Fibroblast of lung (primary cell): ENCODE measurements at regions not wholly inside any gene's neighbourhood (a gene's known extent, or its start where the extent isn't known, plus 50 kb on each side); places are given as distances from the start of the nearest gene placed in this dataset.

Source experiments
- DNase-seq, 2 donors: peaks; one replicate each; pipeline versions ENCODE4 v3.0.0 to v3.0.0-alpha.2; 2010; ENCODE audit warnings: low read depth in 2 of 2
- H2AFZ ChIP-seq: 2 replicates; pipeline ENCODE4 v1.5.1; 2012; ENCODE audit warnings: low read length, control low read depth, inconsistent platforms
- H3K27ac ChIP-seq: 2 replicates; pipeline ENCODE4 v1.5.1; 2011; ENCODE audit warnings: low read length, control low read depth; ENCODE audit not compliant: insufficient read depth
- H3K27me3 ChIP-seq: 2 replicates; pipeline ENCODE4 v1.5.1; 2011; ENCODE audit warnings: mild to moderate bottlenecking, low read length; ENCODE audit not compliant: control insufficient read depth, insufficient read depth
- H3K36me3 ChIP-seq: 2 replicates; pipeline ENCODE4 v1.5.1; 2011; ENCODE audit warnings: low read length; ENCODE audit not compliant: control insufficient read depth, insufficient read depth
- H3K4me1 ChIP-seq: 2 replicates; pipeline ENCODE4 v1.5.1; 2011; ENCODE audit warnings: low read length; ENCODE audit not compliant: control insufficient read depth, insufficient read depth; ENCODE audit errors: extremely low read depth
- H3K4me2 ChIP-seq: 2 replicates; pipeline ENCODE4 v1.5.1; 2011; ENCODE audit warnings: low read length, control low read depth; ENCODE audit not compliant: insufficient read depth; ENCODE audit errors: extremely low read depth
- H3K4me3 ChIP-seq, 4 experiments: fragments of 200-600 bp in 1 of 4; sonication (generic) in 1 of 4; replicated peaks in 1 of 4; 2 replicates each; pipeline ENCODE4 v1.5.1; 2011 to 2016; ENCODE audit warnings: low read length in 4 of 4, low read depth in 3 of 4, mild to moderate bottlenecking in 3 of 4, control low read depth in 2 of 4, inconsistent platforms in 1 of 4, mixed read lengths in 1 of 4; ENCODE audit not compliant: insufficient read depth in 1 of 4; ENCODE audit errors: control extremely low read depth in 1 of 4
- H3K79me2 ChIP-seq: 2 replicates; pipeline ENCODE4 v1.5.1; 2012; ENCODE audit warnings: mild to moderate bottlenecking, low read length, inconsistent platforms; ENCODE audit not compliant: control insufficient read depth, insufficient read depth
- H3K9ac ChIP-seq: 2 replicates; pipeline ENCODE4 v1.5.1; 2011; ENCODE audit warnings: mild to moderate bottlenecking, low read length, control low read depth; ENCODE audit not compliant: insufficient read depth
- H3K9me3 ChIP-seq: 2 replicates; pipeline ENCODE4 v1.5.1; 2012; ENCODE audit warnings: low read depth, low read length; ENCODE audit not compliant: control insufficient read depth, insufficient read depth
- H4K20me1 ChIP-seq: 2 replicates; pipeline ENCODE4 v1.5.1; 2011; ENCODE audit warnings: low read length; ENCODE audit not compliant: control insufficient read depth, insufficient read depth; ENCODE audit errors: extremely low read depth
- CTCF ChIP-seq, 2 donors: IDR thresholded peaks in 1 of 2; conservative IDR thresholded peaks in 1 of 2; 1 replicate in 1 of 2; 2 replicates in 1 of 2; pipeline ENCODE4 v1.5.1; 2011 to 2012; ENCODE audit warnings: low read length in 2 of 2, control low read depth in 1 of 2, inconsistent platforms in 1 of 2, low read depth in 1 of 2, mild to moderate bottlenecking in 1 of 2
- EZH2 ChIP-seq: IDR thresholded peaks from 2 replicates; pipeline ENCODE4 v1.5.1; 2012; ENCODE audit warnings: low read length, control low read depth, mild to moderate bottlenecking; ENCODE audit errors: missing control alignments

DNA sequence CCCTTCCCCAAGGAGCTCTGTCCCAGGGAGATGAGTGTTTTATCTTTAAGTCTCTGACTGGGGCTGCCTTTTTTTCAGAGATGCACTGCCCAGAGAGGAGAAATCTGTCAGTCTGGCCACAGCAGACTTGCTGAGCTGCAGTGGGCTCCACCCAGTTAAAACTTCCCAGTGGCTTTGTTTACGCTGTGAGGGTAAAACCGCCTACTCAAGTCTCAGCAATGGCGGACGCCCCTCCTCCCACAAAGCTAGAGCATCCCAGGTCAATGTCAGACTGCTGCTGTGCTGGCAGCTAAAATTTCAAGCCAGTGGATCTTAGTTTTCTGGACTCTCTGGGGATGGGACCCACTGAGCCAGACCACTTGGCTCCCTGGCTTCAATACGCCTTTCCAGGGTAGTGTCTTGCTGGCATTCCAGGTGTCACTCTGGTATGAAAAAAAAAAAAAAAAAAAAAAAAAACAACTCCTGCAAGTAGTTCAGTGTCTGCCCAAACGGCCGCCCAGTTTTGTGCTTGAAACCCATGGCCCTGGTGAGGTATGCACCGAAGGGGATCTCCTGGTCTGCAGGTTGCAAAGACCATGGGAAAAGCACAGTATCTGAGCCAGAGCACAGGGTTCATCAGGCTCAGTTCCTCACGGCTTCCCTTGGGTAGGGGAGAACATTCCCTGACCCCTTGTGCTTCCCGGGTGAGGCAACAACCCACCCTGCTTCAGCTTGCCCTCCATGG is 1616.1 kb upstream of the ADGRL3 start:
- no peak for DNase-seq
- no peaks in the 10 kb centered on the region for H3K27me3 ChIP-seq
- no peak overlapping the region for H3K4me2 ChIP-seq
- H3K79me2 ChIP-seq: no peaks in the 10 kb centered on the region
- H3K4me3 ChIP-seq: no peak overlapping the region
- no peaks in the 10 kb centered on the region for H3K4me1 ChIP-seq
- TF ChIP-seq EZH2 (no peak), CTCF (conservative IDR thresholded peaks at IDR 0.05 in 1 of 2, IDR thresholded peaks at IDR 0.05 in 1 of 2; ENCODE audit: low read depth in 1 of 2, low read length in 2 of 2) (no peak)
- no peaks in the 10 kb centered on the region for H3K36me3 ChIP-seq
- no peaks in the 10 kb centered on the region for H3K9me3 ChIP-seq
- no peaks in the 10 kb centered on the region for H4K20me1 ChIP-seq
- no peak overlapping the region for H3K9ac ChIP-seq
- no peak overlapping the region for H3K27ac ChIP-seq
- H2AFZ ChIP-seq: no peak overlapping the region

DNA sequence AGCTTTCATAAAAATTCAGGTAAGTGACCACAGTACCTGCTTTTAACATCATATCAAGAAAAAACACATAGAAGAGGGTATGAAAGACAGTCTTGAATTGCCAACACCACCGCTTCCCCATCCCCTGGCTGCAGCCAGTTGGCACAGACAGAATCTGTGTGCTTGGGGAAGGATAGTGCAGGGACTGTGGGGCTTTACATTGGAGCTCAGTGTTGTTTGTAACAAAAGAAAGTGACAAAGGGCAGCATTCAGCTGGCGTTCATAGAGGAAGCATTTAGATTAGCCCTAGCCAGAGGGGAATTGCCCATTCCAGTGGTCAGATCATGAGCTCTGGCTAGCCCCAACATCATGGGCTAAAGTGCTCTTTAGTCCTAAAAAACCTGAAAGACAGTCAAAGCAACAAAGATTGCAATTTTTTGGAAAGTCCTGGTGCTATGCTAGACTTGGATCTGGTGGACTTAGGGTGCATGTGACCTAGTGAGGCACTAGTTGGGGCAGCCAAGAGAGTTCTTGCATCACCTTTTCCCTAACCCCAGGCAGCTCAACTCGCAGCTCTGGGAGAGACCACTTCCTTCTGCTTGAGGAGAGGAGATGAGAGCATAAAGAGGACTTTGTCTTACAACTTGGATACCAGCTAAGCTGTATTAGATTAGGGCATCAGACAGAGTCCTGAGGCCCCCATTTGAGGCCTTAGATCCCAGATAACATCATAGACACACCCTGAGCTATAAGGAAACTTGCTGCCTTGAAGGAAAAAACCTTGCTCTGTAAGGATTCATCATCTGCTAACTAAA is 1602.4 kb upstream of the ADGRL3 start:
- Histone ChIP-seq H3K27me3 (no peaks in the 10 kb centered on the region), H3K9ac (no peak overlapping the region), H3K4me2 (no peak overlapping the region), H3K9me3 (no peaks in the 10 kb centered on the region), H2AFZ (no peak overlapping the region), H3K27ac (no peak overlapping the region), H4K20me1 (no peaks in the 10 kb centered on the region), H3K4me3 (no peak overlapping the region), H3K79me2 (no peaks in the 10 kb centered on the region), H3K4me1 (no peaks in the 10 kb centered on the region), H3K36me3 (no peaks in the 10 kb centered on the region)
- no peak for TF ChIP-seq EZH2
- TF ChIP-seq CTCF (conservative IDR thresholded peaks at IDR 0.05 in 1 of 2, IDR thresholded peaks at IDR 0.05 in 1 of 2; ENCODE audit: low read depth in 1 of 2, low read length in 2 of 2): no peak
- no peak for DNase-seq

- no peaks in the 10 kb centered on the region for H3K79me2 ChIP-seq
- no peak for TF ChIP-seq EZH2
- TF ChIP-seq CTCF (conservative IDR thresholded peaks at IDR 0.05 in 1 of 2, IDR thresholded peaks at IDR 0.05 in 1 of 2; ENCODE audit: low read depth in 1 of 2, low read length in 2 of 2): no peak
These were observed 1601.9 kb upstream of the ADGRL3 start for GRCh38 chr4:59598330-59598618.

More at GRCh38 chr4:59598330-59598618, 1601.9 kb upstream of the ADGRL3 start:
- Histone ChIP-seq H3K4me1 (no peaks in the 10 kb centered on the region), H2AFZ (no peak overlapping the region), H3K4me3 (no peak overlapping the region), H3K9ac (no peak overlapping the region), H4K20me1 (no peaks in the 10 kb centered on the region), H3K4me2 (no peak overlapping the region), H3K36me3 (no peaks in the 10 kb centered on the region), H3K9me3 (no peaks in the 10 kb centered on the region), H3K27me3 (no peaks in the 10 kb centered on the region), H3K27ac (no peak overlapping the region)
- no peak for DNase-seq
